RWPE2 (cell line): ENCODE measurements at regions not wholly inside any gene's neighbourhood (a gene's known extent, or its start where the extent isn't known, plus 50 kb on each side); places are given as distances from the start of the nearest gene placed in this dataset.

Experiments
- ATAC-seq: fragments of 200-7000 bp; cut with Tn5 transposase; 3 replicates; pipeline ENCODE4 v1.9.1; 2021; ENCODE audit warnings: low read depth
- DNase-seq: peaks from one replicate; pipeline ENCODE4 v3.0.0-alpha.2; 2020; ENCODE audit warnings: low spot score
- H3K27ac ChIP-seq: fragments of 450-650 bp; 2 replicates; pipeline ENCODE4 v1.5.1; 2017; ENCODE audit warnings: mild to moderate bottlenecking; ENCODE audit not compliant: poor library complexity, severe bottlenecking
- H3K27me3 ChIP-seq: fragments of 250-450 bp; sonication (Bioruptor Pico); 2 replicates; pipeline ENCODE4 v1.5.1; 2021; ENCODE audit warnings: mild to moderate bottlenecking, moderate library complexity; ENCODE audit not compliant: insufficient read depth, poor library complexity, severe bottlenecking
- H3K36me3 ChIP-seq: fragments of 250-450 bp; sonication (Bioruptor Pico); 2 replicates; pipeline ENCODE4 v1.5.1; 2020; ENCODE audit warnings: low read depth, mild to moderate bottlenecking, moderate library complexity
- H3K4me1 ChIP-seq: fragments of 250-450 bp; sonication (Bioruptor Pico); 2 replicates; pipeline ENCODE4 v1.5.1; 2021; ENCODE audit warnings: mild to moderate bottlenecking, moderate library complexity; ENCODE audit not compliant: insufficient read depth, poor library complexity, severe bottlenecking
- H3K4me3 ChIP-seq: fragments of 250-450 bp; sonication (Bioruptor Pico); 2 replicates; pipeline ENCODE4 v1.5.1; 2021; ENCODE audit warnings: mild to moderate bottlenecking, moderate library complexity; ENCODE audit not compliant: severe bottlenecking
- H3K9me3 ChIP-seq: fragments of 250-450 bp; sonication (Bioruptor Pico); 2 replicates; pipeline ENCODE4 v1.5.1; 2021; ENCODE audit warnings: mild to moderate bottlenecking, moderate library complexity; ENCODE audit not compliant: severe bottlenecking
- TF ChIP-seq, protein P1 (sequence below): fragments of 450-650 bp; IDR thresholded peaks from one replicate; pipeline ENCODE4 v1.5.1; 2017; ENCODE audit warnings: mild to moderate bottlenecking, moderate library complexity; ENCODE audit not compliant: poor library complexity, severe bottlenecking

DNA sequence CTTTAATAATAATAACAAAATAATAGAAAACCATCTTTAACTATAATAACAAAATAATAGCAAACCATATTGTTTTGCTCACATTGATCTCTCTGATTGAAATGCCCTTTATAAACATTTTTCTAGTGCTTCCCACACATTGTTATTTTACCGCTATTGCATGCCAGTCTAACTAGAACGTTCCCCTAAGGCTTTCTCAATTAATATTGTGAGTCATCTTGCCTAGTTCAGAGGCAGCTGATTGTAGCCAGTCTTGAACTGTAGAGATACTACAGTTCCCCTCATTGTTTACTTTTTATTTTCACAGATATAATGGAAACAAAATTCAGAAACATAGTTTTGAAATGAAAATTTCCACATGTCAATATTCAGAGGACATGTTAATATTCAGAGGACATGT, 192.3 kb upstream of the ADGRL4 start:
- H3K27ac ChIP-seq, result no peak overlapping the region
- H3K4me3 ChIP-seq, result no peak overlapping the region
- ATAC-seq, result peak; percentile 96
- H3K9me3 ChIP-seq, result no peaks in the 10 kb centered on the region
- peaks cover 12% of the 10 kb centered on the region for H3K4me1 ChIP-seq
- H3K36me3 ChIP-seq, result no peaks in the 10 kb centered on the region
- TF ChIP-seq, protein P1, sequence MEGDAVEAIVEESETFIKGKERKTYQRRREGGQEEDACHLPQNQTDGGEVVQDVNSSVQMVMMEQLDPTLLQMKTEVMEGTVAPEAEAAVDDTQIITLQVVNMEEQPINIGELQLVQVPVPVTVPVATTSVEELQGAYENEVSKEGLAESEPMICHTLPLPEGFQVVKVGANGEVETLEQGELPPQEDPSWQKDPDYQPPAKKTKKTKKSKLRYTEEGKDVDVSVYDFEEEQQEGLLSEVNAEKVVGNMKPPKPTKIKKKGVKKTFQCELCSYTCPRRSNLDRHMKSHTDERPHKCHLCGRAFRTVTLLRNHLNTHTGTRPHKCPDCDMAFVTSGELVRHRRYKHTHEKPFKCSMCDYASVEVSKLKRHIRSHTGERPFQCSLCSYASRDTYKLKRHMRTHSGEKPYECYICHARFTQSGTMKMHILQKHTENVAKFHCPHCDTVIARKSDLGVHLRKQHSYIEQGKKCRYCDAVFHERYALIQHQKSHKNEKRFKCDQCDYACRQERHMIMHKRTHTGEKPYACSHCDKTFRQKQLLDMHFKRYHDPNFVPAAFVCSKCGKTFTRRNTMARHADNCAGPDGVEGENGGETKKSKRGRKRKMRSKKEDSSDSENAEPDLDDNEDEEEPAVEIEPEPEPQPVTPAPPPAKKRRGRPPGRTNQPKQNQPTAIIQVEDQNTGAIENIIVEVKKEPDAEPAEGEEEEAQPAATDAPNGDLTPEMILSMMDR, result no peak
- no peak for DNase-seq
- no peaks in the 10 kb centered on the region for H3K27me3 ChIP-seq

- Histone ChIP-seq H3K9me3 (no peaks in the 10 kb centered on the region), H3K36me3 (no peaks in the 10 kb centered on the region), H3K4me3 (no peak overlapping the region), H3K4me1 (peaks cover 23% of the 10 kb centered on the region), H3K27ac (no peak overlapping the region), H3K27me3 (no peaks in the 10 kb centered on the region)
- TF ChIP-seq, protein P1, result peak; percentile 32
- DNase-seq (no peak), ATAC-seq (no peak)
Measured at GRCh38 chr1:79197421-79197820, 190.9 kb upstream of the ADGRL4 start.

DNA sequence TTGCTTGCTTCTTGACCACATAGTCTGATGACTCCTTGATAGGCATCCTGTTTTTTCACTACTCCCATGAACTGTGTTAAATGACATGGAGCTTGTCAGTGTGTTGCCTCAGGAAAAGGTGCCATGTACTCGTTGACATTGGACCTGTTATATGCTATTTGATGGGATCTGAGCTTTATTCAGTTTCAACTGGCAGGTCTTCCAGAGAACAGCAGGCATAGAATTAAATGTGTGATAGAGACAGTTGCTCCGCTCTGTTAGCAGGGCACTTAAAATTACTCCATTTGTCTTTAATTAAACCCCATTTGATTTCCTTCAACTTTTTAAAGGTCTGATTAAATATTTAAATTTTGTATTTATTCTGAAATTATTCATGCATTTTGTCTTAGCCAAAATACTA, 189.7 kb upstream of the ADGRL4 start:
- TF ChIP-seq, protein P1, result no peak
- H3K4me3 ChIP-seq, result no peak overlapping the region
- H3K27me3 ChIP-seq, result no peaks in the 10 kb centered on the region
- ATAC-seq (no peak), DNase-seq (no peak)
- no peaks in the 10 kb centered on the region for H3K9me3 ChIP-seq
- H3K27ac ChIP-seq, result no peak overlapping the region
- H3K4me1 ChIP-seq, result peaks cover 23% of the 10 kb centered on the region
- H3K36me3 ChIP-seq, result no peaks in the 10 kb centered on the region

- ATAC-seq (peak; percentile 97), DNase-seq (no peak)
- TF ChIP-seq, protein P1, result no peak
- no peak overlapping the region for H3K4me3 ChIP-seq
- H3K9me3 ChIP-seq, result no peaks in the 10 kb centered on the region
- no peaks in the 10 kb centered on the region for H3K27me3 ChIP-seq
- H3K36me3 ChIP-seq, result no peaks in the 10 kb centered on the region
- peak overlapping the region; percentile 86 for H3K27ac ChIP-seq
- peaks cover 20% of the 10 kb centered on the region for H3K4me1 ChIP-seq
Measured at GRCh38 chr1:79193211-79194079, 186.9 kb upstream of the ADGRL4 start.

GRCh38 chr1:79190074-79190473, 183.5 kb upstream of the ADGRL4 start:
- Histone ChIP-seq H3K9me3 (no peaks in the 10 kb centered on the region), H3K4me1 (peaks cover 26% of the 10 kb centered on the region), H3K27ac (no peak overlapping the region), H3K4me3 (no peak overlapping the region), H3K27me3 (no peaks in the 10 kb centered on the region), H3K36me3 (no peaks in the 10 kb centered on the region)
- no peak for DNase-seq
- ATAC-seq, result no peak
- TF ChIP-seq, protein P1, result no peak
